H1 (cell line): ENCODE measurements at regions not wholly inside any gene's neighbourhood (a gene's known extent, or its start where the extent isn't known, plus 50 kb on each side); places are given as distances from the start of the nearest gene placed in this dataset.

Experiments
- BACH1 ChIP-seq: IDR thresholded peaks from 2 replicates; pipeline ENCODE4 v1.6.1; 2012; ENCODE audit warnings: low read length, improper control_type of control experiment
- BRCA1 ChIP-seq: IDR thresholded peaks from 2 replicates; pipeline ENCODE4 v1.6.1; 2012; ENCODE audit warnings: low read depth, low read length, improper control_type of control experiment
- RBBP5 ChIP-seq: IDR thresholded peaks from 2 replicates; pipeline ENCODE4 v1.7.1; 2012; ENCODE audit warnings: low read depth, mild to moderate bottlenecking, inconsistent platforms, low read length, moderate library complexity, borderline replicate concordance
- TF ChIP-seq, protein P1 (sequence below): IDR thresholded peaks from 2 replicates; pipeline ENCODE4 v1.6.1; 2012; ENCODE audit warnings: inconsistent platforms

DNA sequence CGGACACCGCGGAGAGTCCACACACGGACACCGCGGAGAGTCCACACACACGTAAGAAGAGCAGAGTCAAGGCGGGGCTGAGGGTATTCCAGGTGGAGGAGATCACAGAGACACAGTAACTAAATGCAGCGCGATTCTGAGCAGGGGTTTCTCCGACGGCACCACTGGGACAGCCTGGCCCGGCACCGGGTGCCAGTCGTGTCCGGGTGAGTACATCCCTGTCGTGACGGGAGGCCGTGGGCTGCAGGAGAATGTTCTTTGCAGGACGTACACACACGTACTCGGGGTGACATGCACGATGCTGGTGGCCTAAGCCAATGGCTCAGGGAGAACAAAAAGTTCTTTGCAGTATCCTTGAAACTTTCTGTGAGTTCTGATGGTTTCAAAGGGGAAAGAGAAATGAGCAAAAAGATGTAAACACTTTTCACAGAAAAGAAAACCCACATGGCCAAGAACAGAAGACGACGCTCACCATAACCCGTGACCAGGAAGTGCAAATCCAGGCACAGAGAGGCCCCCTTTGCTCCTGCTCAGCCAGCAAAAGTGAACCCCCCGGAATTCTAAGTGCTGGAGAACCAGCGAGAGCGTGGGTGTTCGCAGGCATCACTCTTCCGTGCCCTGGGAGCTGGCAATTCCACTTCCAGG lies 53.7 kb upstream of the METRNL start (continued):
- TF ChIP-seq BACH1 (no peak), RBBP5 (no peak), BRCA1 (no peak)
- TF ChIP-seq, protein P1, sequence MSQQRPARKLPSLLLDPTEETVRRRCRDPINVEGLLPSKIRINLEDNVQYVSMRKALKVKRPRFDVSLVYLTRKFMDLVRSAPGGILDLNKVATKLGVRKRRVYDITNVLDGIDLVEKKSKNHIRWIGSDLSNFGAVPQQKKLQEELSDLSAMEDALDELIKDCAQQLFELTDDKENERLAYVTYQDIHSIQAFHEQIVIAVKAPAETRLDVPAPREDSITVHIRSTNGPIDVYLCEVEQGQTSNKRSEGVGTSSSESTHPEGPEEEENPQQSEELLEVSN = no peak
- TF ChIP-seq, all 59 proteins: peak for 0
